PC-3 (cell line): ENCODE measurements at regions not wholly inside any gene's neighbourhood (a gene's known extent, or its start where the extent isn't known, plus 50 kb on each side); places are given as distances from the start of the nearest gene placed in this dataset.

Experiments used
- ATAC-seq: fragments of 200-7000 bp; cut with Tn5 transposase; 2 replicates; pipeline ENCODE4 v1.9.1; 2020; ENCODE audit warnings: mild to moderate bottlenecking, moderate library complexity
- BruUV-seq: library from RNA; stranded (reverse); fragments of 400-500 nt; replicated peaks from 2 replicates; lab custom pipeline; 2021; lab: Mats Ljungman, UMichigan
- CTCF ChIA-PET: fragments of 300-600 bp; sonication (Branson Sonifier 250); formaldehyde crosslinking; loops from one replicate; lab custom pipeline; 2022; ENCODE audit warnings: antibody characterized with exemption; lab: Charles Lee
- POLR2A ChIA-PET: fragments of 300-600 bp; sonication (Branson Sonifier 250); formaldehyde crosslinking; loops from one replicate; lab custom pipeline; 2022; ENCODE audit warnings: antibody characterized with exemption; ENCODE audit not compliant: unreplicated experiment; lab: Charles Lee
- DNase-seq: peaks from one replicate; pipeline ENCODE4 v3.0.0-alpha.2; 2015
- H2AFZ ChIP-seq: fragments of 300-600 bp; sonication (generic); 2 replicates; pipeline ENCODE4 v1.6.0; 2016; ENCODE audit warnings: antibody characterized with exemption, low read length
- H3F3A ChIP-seq: fragments of 300-600 bp; sonication (generic); one replicate; pipeline ENCODE4 v1.6.0; 2017; ENCODE audit warnings: antibody characterized with exemption, low read length, control low read depth, mild to moderate bottlenecking; ENCODE audit not compliant: unreplicated experiment
- H3K27ac ChIP-seq: fragments of 300-600 bp; sonication (generic); 2 replicates; pipeline ENCODE4 v1.5.1; 2016; ENCODE audit warnings: mild to moderate bottlenecking, low read length
- H3K27me3 ChIP-seq: fragments of 300-600 bp; sonication (generic); 2 replicates; pipeline ENCODE4 v1.6.1; 2016; ENCODE audit warnings: low read length, mixed read lengths
- H3K36me3 ChIP-seq: fragments of 300-600 bp; sonication (generic); 2 replicates; pipeline ENCODE4 v1.6.1; 2016; ENCODE audit warnings: low read depth, mixed run types, low read length, mixed read lengths
- H3K4me1 ChIP-seq: fragments of 300-600 bp; sonication (generic); 2 replicates; pipeline ENCODE4 v1.5.1; 2016; ENCODE audit warnings: low read length; ENCODE audit not compliant: insufficient read depth
- H3K4me2 ChIP-seq: fragments of 300-600 bp; sonication (generic); 2 replicates; pipeline ENCODE4 v1.6.0; 2016; ENCODE audit warnings: low read length
- H3K4me3 ChIP-seq: fragments of 300-600 bp; sonication (generic); 2 replicates; pipeline ENCODE4 v1.5.1; 2016; ENCODE audit warnings: mild to moderate bottlenecking, low read length, mixed read lengths
- H3K79me2 ChIP-seq: fragments of 300-600 bp; sonication (generic); 2 replicates; pipeline ENCODE4 v1.6.1; 2017; ENCODE audit warnings: low read length, mixed read lengths
- H3K9ac ChIP-seq: fragments of 300-600 bp; sonication (generic); 2 replicates; pipeline ENCODE4 v1.6.0; 2016; ENCODE audit warnings: mild to moderate bottlenecking, low read length
- H3K9me2 ChIP-seq: fragments of 300-600 bp; sonication (generic); replicated peaks from 2 replicates; pipeline ENCODE4 v1.6.1; 2016; ENCODE audit warnings: mixed run types, low read length, mixed read lengths
- H3K9me3 ChIP-seq: fragments of 300-600 bp; sonication (generic); 2 replicates; pipeline ENCODE4 v1.6.1; 2016; ENCODE audit warnings: low read length, mixed read lengths
- H4K20me1 ChIP-seq: fragments of 300-600 bp; sonication (generic); 2 replicates; pipeline ENCODE4 v1.6.1; 2016; ENCODE audit warnings: low read length, mixed read lengths
- EZH2 ChIP-seq: fragments of 300-600 bp; sonication (generic); IDR thresholded peaks from one replicate; pipeline ENCODE4 v1.6.1; 2017; ENCODE audit warnings: antibody characterized with exemption, mild to moderate bottlenecking, low read length; ENCODE audit not compliant: unreplicated experiment
- EZH2phosphoT487 ChIP-seq: fragments of 300-600 bp; sonication (generic); IDR thresholded peaks from 2 replicates; pipeline ENCODE4 v1.6.1; 2018; ENCODE audit warnings: mild to moderate bottlenecking, antibody characterized with exemption, low read length, borderline replicate concordance
- intact Hi-C: fragments of 100-400 bp; cut with micrococcal nuclease; formaldehyde crosslinking; loops from 2 replicates; pipeline ENCODE4 v1.9.0; 2023
- TF ChIP-seq, protein P1 (sequence below): fragments of 300-600 bp; sonication (generic); conservative IDR thresholded peaks from 2 replicates; pipeline ENCODE4 v1.5.1; 2017; ENCODE audit warnings: antibody characterized with exemption, low read depth, mild to moderate bottlenecking, low read length

GRCh38 chr5:172528440-172528839, 74.1 kb upstream of the SH3PXD2B start:
- no peak overlapping the region for H3K27ac ChIP-seq
- ChIA-PET POLR2A (no interaction called here), CTCF (no interaction called here)
- BruUV-seq: no TSS peak
- no peaks in the 10 kb centered on the region for H3K9me3 ChIP-seq
- no peaks in the 10 kb centered on the region for H3K4me1 ChIP-seq
- H3K79me2 ChIP-seq: no peaks in the 10 kb centered on the region
- DNase-seq (no peak), ATAC-seq (no peak)
- no peak overlapping the region for H3K4me2 ChIP-seq
- no peak overlapping the region for H3K4me3 ChIP-seq
- no peaks in the 10 kb centered on the region for H4K20me1 ChIP-seq
- intact Hi-C loops: no loop called here
- no peak for TF ChIP-seq EZH2
- no peak for TF ChIP-seq EZH2phosphoT487
- TF ChIP-seq, protein P1, sequence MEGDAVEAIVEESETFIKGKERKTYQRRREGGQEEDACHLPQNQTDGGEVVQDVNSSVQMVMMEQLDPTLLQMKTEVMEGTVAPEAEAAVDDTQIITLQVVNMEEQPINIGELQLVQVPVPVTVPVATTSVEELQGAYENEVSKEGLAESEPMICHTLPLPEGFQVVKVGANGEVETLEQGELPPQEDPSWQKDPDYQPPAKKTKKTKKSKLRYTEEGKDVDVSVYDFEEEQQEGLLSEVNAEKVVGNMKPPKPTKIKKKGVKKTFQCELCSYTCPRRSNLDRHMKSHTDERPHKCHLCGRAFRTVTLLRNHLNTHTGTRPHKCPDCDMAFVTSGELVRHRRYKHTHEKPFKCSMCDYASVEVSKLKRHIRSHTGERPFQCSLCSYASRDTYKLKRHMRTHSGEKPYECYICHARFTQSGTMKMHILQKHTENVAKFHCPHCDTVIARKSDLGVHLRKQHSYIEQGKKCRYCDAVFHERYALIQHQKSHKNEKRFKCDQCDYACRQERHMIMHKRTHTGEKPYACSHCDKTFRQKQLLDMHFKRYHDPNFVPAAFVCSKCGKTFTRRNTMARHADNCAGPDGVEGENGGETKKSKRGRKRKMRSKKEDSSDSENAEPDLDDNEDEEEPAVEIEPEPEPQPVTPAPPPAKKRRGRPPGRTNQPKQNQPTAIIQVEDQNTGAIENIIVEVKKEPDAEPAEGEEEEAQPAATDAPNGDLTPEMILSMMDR: no peak
- no peaks in the 10 kb centered on the region for H3K36me3 ChIP-seq
- H3F3A ChIP-seq: no peaks in the 10 kb centered on the region
- H2AFZ ChIP-seq: no peak overlapping the region
- H3K9ac ChIP-seq: no peak overlapping the region
- no peaks in the 10 kb centered on the region for H3K9me2 ChIP-seq
- H3K27me3 ChIP-seq: peaks cover 39% of the 10 kb centered on the region

DNA sequence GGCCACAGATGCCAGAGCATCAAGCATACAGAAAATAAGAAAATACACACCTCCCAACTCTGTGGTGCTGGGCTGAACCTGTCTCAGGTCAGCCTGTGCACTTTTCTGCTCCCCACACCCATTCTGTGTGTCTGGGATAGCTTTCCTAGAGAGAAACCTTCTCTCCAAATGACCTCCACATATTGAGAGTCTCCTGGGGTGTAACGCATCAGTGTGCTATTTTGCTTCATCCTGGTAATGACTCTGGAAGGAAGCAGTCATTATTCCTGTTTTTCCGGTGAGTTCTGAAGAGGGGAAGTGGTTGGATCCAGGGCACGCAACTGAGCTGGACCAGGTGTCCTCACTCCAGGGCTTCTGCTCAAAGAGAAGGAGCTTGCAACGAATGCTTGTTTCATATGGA, 73.2 kb upstream of the SH3PXD2B start:
- ATAC-seq (no peak), DNase-seq (no peak)
- Histone ChIP-seq H3K9me3 (no peaks in the 10 kb centered on the region), H3K4me1 (no peaks in the 10 kb centered on the region), H2AFZ (no peak overlapping the region), H3K27me3 (peaks cover 44% of the 10 kb centered on the region), H3K4me2 (no peak overlapping the region), H3K9ac (no peak overlapping the region), H3K79me2 (no peaks in the 10 kb centered on the region), H3F3A (no peaks in the 10 kb centered on the region), H3K9me2 (no peaks in the 10 kb centered on the region), H3K27ac (no peak overlapping the region), H3K4me3 (no peak overlapping the region), H4K20me1 (no peaks in the 10 kb centered on the region), H3K36me3 (no peaks in the 10 kb centered on the region)
- ChIA-PET POLR2A (no interaction called here), CTCF (no interaction called here)
- no TSS peak for BruUV-seq
- TF ChIP-seq EZH2: no peak
- TF ChIP-seq, protein P1: no peak
- TF ChIP-seq EZH2phosphoT487: no peak
- intact Hi-C loops: no loop called here

DNA sequence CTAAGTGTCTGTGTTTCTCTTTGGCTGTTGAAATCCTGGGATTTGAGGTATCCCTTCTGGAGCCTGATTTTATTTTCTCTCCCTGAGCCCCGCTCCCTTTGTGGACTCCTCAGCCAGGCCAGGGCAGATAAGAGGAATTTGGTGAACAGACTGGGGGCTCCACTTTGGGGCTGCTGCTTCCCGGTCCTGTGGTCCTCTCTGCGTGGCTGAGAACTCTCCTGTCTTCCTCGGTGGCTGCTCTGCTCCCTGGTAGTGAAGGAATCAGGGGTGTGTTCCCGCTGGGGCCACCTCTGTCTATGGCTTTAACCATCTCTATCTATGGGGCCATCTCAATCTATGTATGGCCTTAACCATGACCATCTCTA, 71.7 kb upstream of the SH3PXD2B start:
- CTCF ChIA-PET: no interaction called here
- no peak overlapping the region for H3K4me3 ChIP-seq

More for the DNA sequence above, 71.7 kb upstream of the SH3PXD2B start:
- Histone ChIP-seq H3K9me3 (no peaks in the 10 kb centered on the region), H4K20me1 (no peaks in the 10 kb centered on the region), H3K79me2 (no peaks in the 10 kb centered on the region), H2AFZ (no peak overlapping the region), H3K27ac (no peak overlapping the region), H3K27me3 (peaks cover 41% of the 10 kb centered on the region), H3K9ac (no peak overlapping the region), H3K4me2 (no peak overlapping the region), H3K4me1 (no peaks in the 10 kb centered on the region), H3K36me3 (no peaks in the 10 kb centered on the region), H3F3A (no peaks in the 10 kb centered on the region), H3K9me2 (no peaks in the 10 kb centered on the region)
- BruUV-seq: no TSS peak
- no peak for DNase-seq
- TF ChIP-seq EZH2phosphoT487: no peak
- no peak for TF ChIP-seq EZH2
- TF ChIP-seq, protein P1: no peak
- POLR2A ChIA-PET: no interaction called here
- no peak for ATAC-seq
- intact Hi-C loops: no loop called here
